ENCODE measurements at regions not wholly inside any gene's neighbourhood (a gene's known extent, or its start where the extent isn't known, plus 50 kb on each side); places are given as distances from the start of the nearest gene placed in this dataset.

- H3K9me3 ChIP-seq (replicated peaks; ENCODE audit: insufficient read depth, low read length): no peaks in the 10 kb centered on the region
- H2AFZ ChIP-seq (ENCODE audit: low read length): no peak overlapping the region
- H3K9ac ChIP-seq (ENCODE audit: low read length): no peak overlapping the region
- H3K27me3 ChIP-seq (replicated peaks; ENCODE audit: insufficient read depth, low read length): no peaks in the 10 kb centered on the region
- no peaks in the 10 kb centered on the region for H3K4me1 ChIP-seq (ENCODE audit: low read length)
- H3K79me2 ChIP-seq (ENCODE audit: low read length): no peaks in the 10 kb centered on the region
- H3K4me3 ChIP-seq (ENCODE audit: low read length): no peak overlapping the region
- no peak overlapping the region for H3K27ac ChIP-seq (ENCODE audit: low read length)
- no peaks in the 10 kb centered on the region for H4K20me1 ChIP-seq (ENCODE audit: insufficient read depth, low read length)
- TF ChIP-seq, protein P1, sequence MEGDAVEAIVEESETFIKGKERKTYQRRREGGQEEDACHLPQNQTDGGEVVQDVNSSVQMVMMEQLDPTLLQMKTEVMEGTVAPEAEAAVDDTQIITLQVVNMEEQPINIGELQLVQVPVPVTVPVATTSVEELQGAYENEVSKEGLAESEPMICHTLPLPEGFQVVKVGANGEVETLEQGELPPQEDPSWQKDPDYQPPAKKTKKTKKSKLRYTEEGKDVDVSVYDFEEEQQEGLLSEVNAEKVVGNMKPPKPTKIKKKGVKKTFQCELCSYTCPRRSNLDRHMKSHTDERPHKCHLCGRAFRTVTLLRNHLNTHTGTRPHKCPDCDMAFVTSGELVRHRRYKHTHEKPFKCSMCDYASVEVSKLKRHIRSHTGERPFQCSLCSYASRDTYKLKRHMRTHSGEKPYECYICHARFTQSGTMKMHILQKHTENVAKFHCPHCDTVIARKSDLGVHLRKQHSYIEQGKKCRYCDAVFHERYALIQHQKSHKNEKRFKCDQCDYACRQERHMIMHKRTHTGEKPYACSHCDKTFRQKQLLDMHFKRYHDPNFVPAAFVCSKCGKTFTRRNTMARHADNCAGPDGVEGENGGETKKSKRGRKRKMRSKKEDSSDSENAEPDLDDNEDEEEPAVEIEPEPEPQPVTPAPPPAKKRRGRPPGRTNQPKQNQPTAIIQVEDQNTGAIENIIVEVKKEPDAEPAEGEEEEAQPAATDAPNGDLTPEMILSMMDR (IDR thresholded peaks at IDR 0.05; ENCODE audit: low read length): no peak
- TF ChIP-seq EZH2 (optimal IDR thresholded peaks at IDR 0.05; ENCODE audit: low read depth, low read length): no peak
- H3K36me3 ChIP-seq (replicated peaks; ENCODE audit: insufficient read depth, low read length): no peaks in the 10 kb centered on the region
- H3F3A ChIP-seq (ENCODE audit: insufficient read depth, low read length): no peaks in the 10 kb centered on the region
- DNase-seq: no peak
- no peaks in the 10 kb centered on the region; the same call in 1 of the 2 replicates for H3K9me2 ChIP-seq (replicated peaks; ENCODE audit: insufficient read depth, low read length)
- H3K4me2 ChIP-seq (ENCODE audit: low read depth, low read length): no peak overlapping the region
Observed at GRCh38 chr4:189305500-189305899, 635.2 kb upstream of the FRG1 start.

GRCh38 chr4:189311251-189311650 lies 629.4 kb upstream of the FRG1 start:
- Histone ChIP-seq H3K36me3 (replicated peaks; ENCODE audit: insufficient read depth, low read length) (no peaks in the 10 kb centered on the region), H3K9me2 (replicated peaks; ENCODE audit: insufficient read depth, low read length) (no peaks in the 10 kb centered on the region), H4K20me1 (ENCODE audit: insufficient read depth, low read length) (no peaks in the 10 kb centered on the region), H3K4me2 (ENCODE audit: low read depth, low read length) (no peak overlapping the region), H3K27ac (ENCODE audit: low read length) (no peak overlapping the region), H3K4me1 (ENCODE audit: low read length) (no peaks in the 10 kb centered on the region), H3K79me2 (ENCODE audit: low read length) (no peaks in the 10 kb centered on the region), H3K9ac (ENCODE audit: low read length) (no peak overlapping the region), H2AFZ (ENCODE audit: low read length) (no peak overlapping the region), H3F3A (ENCODE audit: insufficient read depth, low read length) (no peaks in the 10 kb centered on the region), H3K9me3 (replicated peaks; ENCODE audit: insufficient read depth, low read length) (no peaks in the 10 kb centered on the region), H3K27me3 (replicated peaks; ENCODE audit: insufficient read depth, low read length) (no peaks in the 10 kb centered on the region), H3K4me3 (ENCODE audit: low read length) (no peak overlapping the region)
- no peak for DNase-seq
- TF ChIP-seq EZH2 (optimal IDR thresholded peaks at IDR 0.05; ENCODE audit: low read depth, low read length) (no peak), EZH2phosphoT487 (IDR thresholded peaks at IDR 0.05; ENCODE audit: low read length) (no peak)
- TF ChIP-seq, protein P1 (IDR thresholded peaks at IDR 0.05; ENCODE audit: low read length): no peak

DNA sequence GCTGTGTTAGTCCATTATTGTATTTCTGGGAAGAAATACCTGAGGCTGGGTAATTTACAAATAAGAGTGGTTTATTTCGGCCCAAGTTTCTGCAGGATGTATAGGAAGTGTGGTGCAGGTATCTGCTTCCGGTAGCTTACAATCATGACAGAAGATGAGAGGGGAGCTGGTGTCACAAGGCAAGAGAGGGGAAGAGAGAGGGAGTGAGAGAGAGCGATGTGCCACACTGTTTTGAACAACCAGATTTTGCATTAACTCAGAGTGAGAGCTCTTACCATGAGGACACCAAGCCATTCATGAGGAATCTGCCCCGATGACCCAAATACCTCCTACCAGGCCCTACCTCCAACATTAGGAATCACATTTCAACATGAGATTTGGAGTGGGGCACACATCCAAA lies 627.6 kb upstream of the FRG1 start:
- Histone ChIP-seq H3K27me3 (replicated peaks; ENCODE audit: insufficient read depth, low read length) (no peaks in the 10 kb centered on the region), H4K20me1 (ENCODE audit: insufficient read depth, low read length) (no peaks in the 10 kb centered on the region), H3K9me2 (replicated peaks; ENCODE audit: insufficient read depth, low read length) (no peaks in the 10 kb centered on the region), H3K4me2 (ENCODE audit: low read depth, low read length) (no peak overlapping the region), H3F3A (ENCODE audit: insufficient read depth, low read length) (no peaks in the 10 kb centered on the region), H3K27ac (ENCODE audit: low read length) (no peak overlapping the region), H3K36me3 (replicated peaks; ENCODE audit: insufficient read depth, low read length) (no peaks in the 10 kb centered on the region), H2AFZ (ENCODE audit: low read length) (no peak overlapping the region), H3K79me2 (ENCODE audit: low read length) (no peaks in the 10 kb centered on the region), H3K4me1 (ENCODE audit: low read length) (no peaks in the 10 kb centered on the region), H3K9ac (ENCODE audit: low read length) (no peak overlapping the region), H3K4me3 (ENCODE audit: low read length) (no peak overlapping the region), H3K9me3 (replicated peaks; ENCODE audit: insufficient read depth, low read length) (no peaks in the 10 kb centered on the region)
- no peak for TF ChIP-seq EZH2phosphoT487 (IDR thresholded peaks at IDR 0.05; ENCODE audit: low read length)
- TF ChIP-seq, protein P1 (IDR thresholded peaks at IDR 0.05; ENCODE audit: low read length): no peak
- no peak for TF ChIP-seq EZH2 (optimal IDR thresholded peaks at IDR 0.05; ENCODE audit: low read depth, low read length)
- no peak for DNase-seq
